HG02678 (cell line): ENCODE measurements at regions not wholly inside any gene's neighbourhood (a gene's known extent, or its start where the extent isn't known, plus 50 kb on each side); places are given as distances from the start of the nearest gene placed in this dataset.
"Not testable (repeated sequence)": the region's sequence is repeated elsewhere in the genome, so short reads cannot be mapped to it uniquely, and the experiment has no call there.

Experiments used
- ATAC-seq: cut with Tn5 transposase; IDR thresholded peaks from one replicate; pipeline ENCODE4 v1.9.1; 2021; ENCODE audit warnings: mild to moderate bottlenecking, moderate library complexity; ENCODE audit not compliant: unreplicated experiment

- ATAC-seq: no peak
Measured at GRCh38 chr7:79965946-79966345, 168.7 kb upstream of the GNAI1 start.

DNA sequence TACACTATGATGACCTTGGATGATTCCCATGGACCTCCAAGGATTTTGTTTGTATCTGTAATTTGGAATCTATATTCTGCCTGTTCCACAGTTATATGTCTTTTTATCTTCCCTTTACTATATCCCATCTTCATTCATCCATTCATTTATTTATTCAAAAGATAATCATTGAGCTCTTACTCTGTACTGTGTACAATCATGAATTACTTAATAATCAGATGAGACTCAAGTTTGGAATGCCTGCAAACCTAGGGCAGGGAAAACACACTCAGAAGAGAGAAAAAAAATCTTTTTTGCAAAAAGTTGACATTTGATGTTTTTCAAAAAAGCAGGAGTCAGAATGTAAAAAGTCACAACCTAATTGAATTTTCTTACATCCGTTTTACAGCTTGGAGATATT, 170.2 kb upstream of the GNAI1 start:
- ATAC-seq: no peak

- no peak for ATAC-seq
Measured at GRCh38 chr7:79953130-79953529, 181.5 kb upstream of the GNAI1 start.

- ATAC-seq: no peak
Measured at GRCh38 chr7:79952399-79952798, 182.2 kb upstream of the GNAI1 start.

DNA sequence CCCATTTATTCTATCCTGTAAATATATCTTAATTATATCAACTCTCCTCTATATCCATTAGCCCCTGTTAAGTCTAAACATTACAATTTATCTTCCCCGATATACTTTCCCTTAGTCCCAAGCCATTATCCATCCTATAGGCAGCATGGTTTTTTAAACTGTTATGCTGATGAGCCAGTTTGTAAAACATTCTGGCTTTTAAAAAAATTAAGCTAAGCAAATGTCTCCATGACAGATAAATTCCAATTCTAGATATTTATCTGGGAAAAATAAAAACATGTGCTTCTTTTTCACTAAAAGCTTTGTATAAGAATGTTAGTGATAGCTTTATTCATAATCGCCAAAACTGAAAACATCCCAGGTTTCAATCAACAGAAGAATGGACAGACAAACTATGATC, 183.2 kb upstream of the GNAI1 start:
- ATAC-seq: no peak

DNA sequence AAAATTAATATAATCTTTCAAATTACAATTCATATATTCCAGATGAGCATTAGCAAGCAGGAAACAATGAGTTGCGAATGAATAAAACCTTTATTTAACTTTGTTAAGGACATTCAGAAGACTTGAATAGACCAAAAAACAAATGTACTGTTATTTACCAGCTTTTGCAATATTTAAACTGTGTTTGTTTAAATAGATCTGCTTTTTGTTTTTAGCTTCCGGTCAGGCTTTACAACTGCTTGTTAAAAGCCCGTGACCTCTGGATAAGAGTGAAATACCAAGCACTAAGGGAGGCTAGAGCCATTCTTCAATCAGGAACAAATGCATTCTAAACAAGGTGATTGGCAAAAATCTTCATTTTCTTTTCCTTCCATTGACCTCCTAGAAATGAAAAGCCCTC, 184.9 kb upstream of the GNAI1 start:
- no peak for ATAC-seq

GRCh38 chr7:79936281-79936983, 198.2 kb upstream of the GNAI1 start:
- no peak for ATAC-seq

DNA sequence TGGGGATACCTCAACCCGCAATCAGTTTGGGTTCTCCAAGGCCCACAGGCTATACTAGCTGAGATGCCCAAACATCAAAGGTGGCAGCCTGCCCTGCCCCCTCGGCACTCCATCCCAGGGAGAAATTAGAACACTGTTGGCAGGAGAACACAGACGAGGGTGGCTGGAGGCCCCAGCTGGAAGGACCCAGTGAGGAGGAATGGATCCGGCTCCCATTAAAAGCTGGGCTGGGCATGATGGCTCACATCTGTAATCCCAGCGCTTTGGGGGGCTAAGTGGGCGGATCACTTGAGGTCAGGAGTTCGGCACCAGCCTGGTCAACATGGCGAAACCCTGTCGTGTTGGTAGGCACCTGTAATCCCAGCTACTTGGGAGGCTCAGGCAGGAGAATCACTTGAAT, 199.9 kb upstream of the GNAI1 start:
- ATAC-seq: no peak

- no peak for ATAC-seq
Measured at GRCh38 chr7:79933144-79933543, 201.5 kb upstream of the GNAI1 start.

GRCh38 chr7:79930604-79931003, 204.0 kb upstream of the GNAI1 start:
- ATAC-seq: no peak

DNA sequence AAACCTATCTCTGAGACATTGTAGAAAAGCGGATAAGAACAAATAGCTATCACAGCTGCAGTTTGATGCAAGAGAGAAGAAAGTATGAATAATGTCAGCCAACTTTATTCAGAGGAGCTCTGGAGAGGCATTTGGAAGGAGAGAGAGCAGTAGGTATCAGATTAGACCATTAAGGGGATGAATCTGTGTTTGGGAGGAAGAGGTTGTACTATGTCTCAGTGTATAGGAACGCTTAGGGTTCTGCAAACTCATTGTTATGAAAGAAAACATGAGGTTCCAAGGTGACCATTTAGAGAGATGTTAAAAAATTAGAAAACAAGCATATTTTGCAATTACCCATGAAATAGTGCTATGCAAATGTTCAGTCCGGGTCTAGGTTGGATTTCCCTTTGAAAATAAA, 207.5 kb upstream of the GNAI1 start:
- ATAC-seq: no peak

DNA sequence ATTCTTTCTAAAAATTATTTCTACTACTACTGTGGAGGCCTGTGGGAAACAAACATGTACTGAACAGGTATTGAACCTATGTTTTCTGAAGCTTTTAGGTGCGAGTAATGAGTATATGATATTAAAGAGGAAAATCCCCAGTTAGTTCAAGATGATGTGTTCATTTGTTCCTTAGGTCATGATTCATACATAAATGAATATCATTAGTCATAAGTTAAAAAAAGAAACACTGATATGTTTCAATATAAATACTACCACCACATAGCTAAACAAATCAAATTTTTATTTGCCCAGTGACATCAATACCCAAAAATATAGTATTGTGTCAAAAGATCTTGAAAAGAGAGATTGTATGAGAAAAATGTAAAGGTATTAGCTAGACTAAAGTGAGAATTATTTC, 210.7 kb upstream of the GNAI1 start:
- ATAC-seq: no peak

DNA sequence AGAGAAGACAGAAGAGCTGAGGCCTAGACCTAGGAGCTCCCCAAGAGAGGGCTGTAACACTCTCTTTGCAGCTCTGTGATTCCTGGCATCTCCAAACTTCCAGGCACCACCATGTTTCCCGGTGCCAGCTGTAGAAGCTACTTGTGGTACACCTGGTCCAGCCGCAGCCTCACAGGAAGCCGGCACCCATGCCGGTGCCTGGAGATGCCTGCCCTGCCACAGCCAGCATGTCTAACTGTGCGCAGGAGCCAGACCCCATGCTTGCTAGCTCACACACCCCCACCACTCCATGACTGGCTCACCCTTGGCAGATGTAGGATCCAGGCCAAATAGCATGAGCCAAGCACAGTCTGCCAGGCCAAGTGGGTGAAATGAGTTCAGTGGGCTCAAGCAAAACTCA, 211.7 kb upstream of the GNAI1 start:
- ATAC-seq: no peak

- no peak for ATAC-seq
Measured at GRCh38 chr7:79921976-79922375, 212.7 kb upstream of the GNAI1 start.

DNA sequence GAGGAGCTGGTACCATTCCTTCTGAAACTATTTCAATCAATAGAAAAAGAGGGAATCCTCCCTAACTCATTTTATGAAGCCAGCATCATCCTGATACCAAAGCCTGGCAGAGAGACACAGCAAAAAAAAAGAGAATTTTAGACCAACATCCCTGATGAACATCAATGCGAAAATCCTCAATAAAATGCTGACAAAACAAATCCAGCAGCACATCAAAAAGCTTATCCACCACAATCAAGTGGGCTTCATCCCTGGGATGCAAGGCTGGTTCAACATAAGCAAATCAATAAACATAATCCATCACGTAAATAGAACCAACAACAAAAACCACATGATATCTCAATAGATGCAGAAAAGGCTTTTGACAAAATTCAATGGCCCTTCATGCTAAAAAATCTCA, 216.0 kb upstream of the GNAI1 start:
- not testable (repeated sequence) for ATAC-seq

GRCh38 chr7:79915346-79915745, 219.3 kb upstream of the GNAI1 start:
- not testable (repeated sequence) for ATAC-seq

- ATAC-seq: no peak
Measured at GRCh38 chr7:79912213-79912633, 222.4 kb upstream of the GNAI1 start.

GRCh38 chr7:79911420-79911819, 223.2 kb upstream of the GNAI1 start:
- ATAC-seq: no peak

DNA sequence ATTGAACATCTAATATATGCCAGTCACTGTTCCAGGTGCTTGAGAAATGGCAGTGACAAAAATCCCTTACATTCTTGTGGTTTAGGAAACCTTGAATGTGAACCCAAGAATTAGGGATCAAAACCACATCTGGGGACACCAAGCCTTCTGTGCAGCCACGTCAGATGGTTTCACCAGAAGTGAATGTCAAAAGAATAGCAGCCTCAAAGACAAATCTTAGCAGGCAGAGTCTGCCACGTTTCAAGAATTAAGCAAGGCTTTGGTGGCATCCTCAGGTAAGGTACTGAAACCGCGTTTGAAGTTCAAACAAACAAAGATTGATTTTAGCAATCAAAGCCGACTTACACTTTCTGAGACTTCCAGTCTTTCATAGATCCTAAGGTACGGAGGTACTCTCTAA, 225.5 kb upstream of the GNAI1 start:
- ATAC-seq: no peak

DNA sequence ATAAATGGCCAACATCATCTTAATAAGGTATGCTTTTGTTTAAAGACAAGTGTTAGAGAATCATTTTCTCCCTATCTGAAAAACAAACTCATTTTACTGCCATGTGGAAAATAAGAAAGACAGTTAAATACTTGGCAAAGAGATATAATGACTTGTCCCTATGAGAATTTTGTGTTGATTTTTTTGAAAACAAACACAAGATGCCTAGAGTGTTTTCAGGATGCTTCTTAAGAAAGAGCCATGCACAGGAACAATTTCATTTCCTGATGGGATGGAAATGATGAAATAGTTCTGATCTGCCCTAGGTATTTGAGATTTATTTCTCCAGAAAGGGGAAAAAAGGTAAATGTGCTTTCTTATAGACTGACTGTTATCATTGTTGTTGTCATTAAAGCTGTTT, 237.5 kb upstream of the GNAI1 start:
- ATAC-seq: no peak

DNA sequence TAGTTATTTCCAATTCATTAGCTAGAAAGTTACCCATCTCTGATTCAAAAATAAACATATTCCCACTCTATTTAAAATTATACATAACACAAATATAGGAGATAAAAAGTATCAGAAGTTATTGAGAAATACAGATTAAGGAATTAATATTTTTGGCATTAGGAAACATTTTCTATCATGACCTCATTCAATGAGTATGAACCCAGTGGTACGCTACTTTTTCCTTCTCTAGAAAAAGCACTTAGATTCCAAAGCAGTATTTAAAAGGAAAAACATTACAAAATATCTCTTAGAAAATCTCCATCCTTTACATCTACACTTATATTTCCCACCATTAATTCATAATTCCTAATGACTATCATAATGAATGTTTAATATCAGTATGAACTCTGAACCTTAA, 240.6 kb upstream of the GNAI1 start:
- no peak for ATAC-seq

GRCh38 chr7:79882922-79883321, 251.7 kb upstream of the GNAI1 start:
- no peak for ATAC-seq

DNA sequence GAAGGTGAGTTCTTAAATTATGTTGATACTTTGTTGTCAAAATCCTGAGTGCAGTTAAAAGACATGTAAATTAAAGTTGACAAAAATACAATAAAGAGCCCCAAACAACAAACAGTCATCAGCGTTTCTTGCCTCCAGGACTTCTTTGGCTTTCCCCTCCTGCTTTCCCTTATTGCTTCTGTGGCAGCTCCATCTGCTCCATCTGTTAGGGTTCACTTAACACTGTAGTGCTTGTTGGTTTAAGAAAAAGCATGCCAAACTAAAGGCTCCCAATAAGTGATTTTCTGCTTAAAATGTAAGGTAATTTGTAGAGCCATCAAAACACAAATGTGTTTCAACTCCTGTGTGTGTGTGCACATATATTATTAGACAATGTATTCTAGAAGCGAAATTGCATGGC, 254.3 kb upstream of the GNAI1 start:
- no peak for ATAC-seq
